ENCODE measurements at regions not wholly inside any gene's neighbourhood (a gene's known extent, or its start where the extent isn't known, plus 50 kb on each side); places are given as distances from the start of the nearest gene placed in this dataset.
"Not testable (repeated sequence)": the region's sequence is repeated elsewhere in the genome, so short reads cannot be mapped to it uniquely, and the experiment has no call there.

- no peak for DNase-seq (ENCODE audit: low spot score)
These were observed 283.8 kb downstream of the CXCL12 start for GRCh38 chr10:44101082-44101481.

GRCh38 chr10:44099511-44099910, 285.4 kb downstream of the CXCL12 start:
- no peak for DNase-seq (ENCODE audit: low spot score)

- DNase-seq (ENCODE audit: low spot score): not testable (repeated sequence)
These were observed 288.7 kb downstream of the CXCL12 start for GRCh38 chr10:44096217-44096616.

- DNase-seq (ENCODE audit: low spot score): no peak
These were observed 295.2 kb downstream of the CXCL12 start for GRCh38 chr10:44089671-44090070.

- no peak for DNase-seq (ENCODE audit: low spot score)
These were observed 297.5 kb downstream of the CXCL12 start for GRCh38 chr10:44087403-44087802.

GRCh38 chr10:44083719-44084400, 301.0 kb downstream of the CXCL12 start:
- no peak for DNase-seq (ENCODE audit: low spot score)

- no peak for DNase-seq (ENCODE audit: low spot score)
These were observed 313.4 kb downstream of the CXCL12 start for GRCh38 chr10:44071479-44071878.

- no peak for DNase-seq (ENCODE audit: low spot score)
These were observed 314.6 kb downstream of the CXCL12 start for GRCh38 chr10:44070282-44070681.

GRCh38 chr10:44069573-44069972, 315.3 kb downstream of the CXCL12 start:
- DNase-seq (ENCODE audit: low spot score): peak; percentile 33

GRCh38 chr10:44068716-44069482, 316.0 kb downstream of the CXCL12 start:
- DNase-seq (ENCODE audit: low spot score): no peak

- no peak for DNase-seq (ENCODE audit: low spot score)
These were observed 317.5 kb downstream of the CXCL12 start for GRCh38 chr10:44067432-44067831.

- no peak for DNase-seq (ENCODE audit: low spot score)
These were observed 318.2 kb downstream of the CXCL12 start for GRCh38 chr10:44066527-44067255.

GRCh38 chr10:44065788-44066526, 318.9 kb downstream of the CXCL12 start:
- DNase-seq (ENCODE audit: low spot score): no peak

GRCh38 chr10:44064987-44065787, 319.7 kb downstream of the CXCL12 start:
- DNase-seq (ENCODE audit: low spot score): no peak

GRCh38 chr10:44064317-44064716, 320.6 kb downstream of the CXCL12 start:
- no peak for DNase-seq (ENCODE audit: low spot score)

- no peak for DNase-seq (ENCODE audit: low spot score)
These were observed 321.2 kb downstream of the CXCL12 start for GRCh38 chr10:44063686-44064085.

- no peak for DNase-seq (ENCODE audit: low spot score)
These were observed 324.2 kb downstream of the CXCL12 start for GRCh38 chr10:44060719-44061118.

- DNase-seq (ENCODE audit: low spot score): no peak
These were observed 324.7 kb downstream of the CXCL12 start for GRCh38 chr10:44060221-44060620.

- no peak for DNase-seq (ENCODE audit: low spot score)
These were observed 326.6 kb downstream of the CXCL12 start for GRCh38 chr10:44058259-44058658.

GRCh38 chr10:44056967-44057805, 327.7 kb downstream of the CXCL12 start:
- DNase-seq (ENCODE audit: low spot score): no peak
